HepG2 (cell line): ENCODE measurements at regions not wholly inside any gene's neighbourhood (a gene's known extent, or its start where the extent isn't known, plus 50 kb on each side); places are given as distances from the start of the nearest gene placed in this dataset.

Source experiments
- ATAC-seq: fragments of 200-7000 bp; cut with Tn5 transposase; 3 replicates; pipeline ENCODE4 v1.9.1; 2020; ENCODE audit warnings: mild to moderate bottlenecking, moderate library complexity
- BruUV-seq: library from RNA; stranded (reverse); fragments of 400-500 nt; replicated peaks from 2 replicates; lab custom pipeline; 2021; lab: Mats Ljungman, UMichigan
- CTCF ChIA-PET: fragments of 300-600 bp; formaldehyde crosslinking; extraction: SDS; loops from one replicate; lab custom pipeline; 2021; ENCODE audit warnings: low total read pairs, inconsistent platforms, low intra/inter-chr PET ratio; lab: Yijun Ruan, JAX
- POLR2A ChIA-PET: fragments of 350-600 bp; sonication (Branson Sonifier 250); formaldehyde crosslinking; loops from one replicate; lab custom pipeline; 2020; ENCODE audit warnings: antibody characterized with exemption, inconsistent platforms; lab: Yijun Ruan, JAX
- DNase-seq: peaks from one replicate; pipeline ENCODE4 v3.0.0-alpha.2; 2015; ENCODE audit warnings: low spot score
- FAIRE-seq: peaks from 3 replicates; lab custom pipeline; 2011; peaks lifted over from hg19 to GRCh38; lab: Jason Lieb, UNC
- H2AFZ ChIP-seq: one replicate; pipeline ENCODE4 v1.6.1; 2011; ENCODE audit warnings: low read length, inconsistent platforms
- H3K27ac ChIP-seq: fragments of 300-600 bp; 3 replicates; pipeline ENCODE4 v1.8.0; 2011; ENCODE audit warnings: mixed run types, mild to moderate bottlenecking, mixed read lengths, low read length, inconsistent platforms; ENCODE audit not compliant: insufficient read depth; ENCODE audit errors: extremely low read length
- H3K27me3 ChIP-seq, 2 experiments: fragments of 200-600 bp in 1 of 2; 2 replicates in 1 of 2; 3 replicates in 1 of 2; pipeline versions ENCODE4 v1.6.0 to v1.8.0; 2011; ENCODE audit warnings: low read length in 2 of 2, mild to moderate bottlenecking in 2 of 2, moderate library complexity in 2 of 2, inconsistent platforms in 1 of 2; ENCODE audit not compliant: insufficient read depth in 2 of 2, control insufficient read depth in 1 of 2
- H3K36me3 ChIP-seq, 2 experiments: fragments of 200-600 bp in 1 of 2; replicated peaks in 1 of 2; 2 replicates in 1 of 2; 3 replicates in 1 of 2; pipeline versions ENCODE4 v1.5.1 to v1.8.0; 2011; ENCODE audit warnings: low read length in 2 of 2, inconsistent platforms in 1 of 2; ENCODE audit not compliant: insufficient read depth in 2 of 2, control insufficient read depth in 1 of 2
- H3K4me1 ChIP-seq: 2 replicates; pipeline ENCODE4 v1.5.1; 2012; ENCODE audit warnings: low read length, inconsistent platforms; ENCODE audit not compliant: insufficient read depth
- H3K4me2 ChIP-seq: 2 replicates; pipeline ENCODE4 v1.6.0; 2011; ENCODE audit warnings: low read depth, low read length, inconsistent platforms
- H3K4me3 ChIP-seq, 3 experiments: fragments of 200-600 bp in 1 of 3; sonication (generic), shearing (Covaris generic) in 1 of 3; replicated peaks in 1 of 3; 2 replicates each; pipeline ENCODE4 v1.5.1; 2011 to 2016; ENCODE audit warnings: low read length in 3 of 3, inconsistent platforms in 2 of 3, low read depth in 2 of 3, mild to moderate bottlenecking in 2 of 3, control low read depth in 1 of 3, mixed read lengths in 1 of 3; ENCODE audit not compliant: insufficient read depth in 1 of 3
- H3K79me2 ChIP-seq: one replicate; pipeline ENCODE4 v1.6.1; 2011; ENCODE audit warnings: low read length, inconsistent platforms; ENCODE audit not compliant: insufficient read depth
- H3K9ac ChIP-seq: 2 replicates; pipeline ENCODE4 v1.6.0; 2011; ENCODE audit warnings: mild to moderate bottlenecking, low read depth, low read length, inconsistent platforms; ENCODE audit not compliant: insufficient read depth
- H3K9me3 ChIP-seq: 2 replicates; pipeline ENCODE4 v1.5.1; 2012; ENCODE audit warnings: mild to moderate bottlenecking, low read length
- H4K20me1 ChIP-seq: 2 replicates; pipeline ENCODE4 v1.6.0; 2011; ENCODE audit warnings: inconsistent platforms, mild to moderate bottlenecking, low read length, moderate library complexity; ENCODE audit not compliant: insufficient read depth
- BCL6 ChIP-seq: IDR thresholded peaks from 2 replicates; pipeline ENCODE4 v1.6.1; 2016; ENCODE audit warnings: missing genetic modification reagents, missing compliant biosample characterization
- CEBPB ChIP-seq: IDR thresholded peaks from 2 replicates; pipeline ENCODE4 v1.6.1; 2011; ENCODE audit warnings: low read depth, low read length, improper control_type of control experiment, borderline replicate concordance
- CREB1 ChIP-seq, 2 experiments: fragments of 450-650 bp in 1 of 2; IDR thresholded peaks; 2 replicates each; pipeline ENCODE4 v1.6.1; 2016 to 2017; ENCODE audit warnings: control low read depth in 1 of 2, mild to moderate bottlenecking in 1 of 2, missing compliant biosample characterization in 1 of 2, missing genetic modification characterization in 1 of 2
- ERF ChIP-seq: IDR thresholded peaks from 2 replicates; pipeline ENCODE4 v1.6.1; 2018; ENCODE audit warnings: missing biosample characterization, missing genetic modification reagents
- HDAC6 ChIP-seq: fragments of 200-600 bp; sonication (generic); IDR thresholded peaks from 2 replicates; pipeline ENCODE4 v1.7.0; 2017; ENCODE audit warnings: mild to moderate bottlenecking, antibody characterized with exemption, low read length, low read depth
- HNRNPL ChIP-seq: fragments of 200-400 bp; formaldehyde crosslinking; IDR thresholded peaks from 2 replicates; pipeline ENCODE4 v1.6.1; 2017; ENCODE audit warnings: mild to moderate bottlenecking, low read depth, low read length
- JUN ChIP-seq: sonication (generic); formaldehyde crosslinking; IDR thresholded peaks from 2 replicates; pipeline ENCODE4 v1.4.0; 2020; ENCODE audit warnings: mild to moderate bottlenecking, missing genetic modification reagents
- PHB2 ChIP-seq: fragments of 450-650 bp; IDR thresholded peaks from 2 replicates; pipeline ENCODE4 v1.6.1; 2018; ENCODE audit not compliant: partially characterized antibody
- PHF8 ChIP-seq: sonication (generic); formaldehyde crosslinking; IDR thresholded peaks from 2 replicates; pipeline ENCODE4 v1.5.0; 2020; ENCODE audit warnings: missing genetic modification reagents
- RFX5 ChIP-seq: IDR thresholded peaks from 2 replicates; pipeline ENCODE4 v1.6.1; 2011; ENCODE audit warnings: low read depth, low read length, improper control_type of control experiment
- SALL2 ChIP-seq: sonication (generic); formaldehyde crosslinking; IDR thresholded peaks from 2 replicates; pipeline ENCODE4 v1.8.1; 2023; ENCODE audit warnings: mild to moderate bottlenecking, missing genetic modification reagents, inconsistent platforms
- THAP8 ChIP-seq: sonication (generic); formaldehyde crosslinking; IDR thresholded peaks from 2 replicates; pipeline ENCODE4 v1.5.1; 2020; ENCODE audit warnings: missing genetic modification reagents, mild to moderate bottlenecking, borderline replicate concordance
- ZNF207 ChIP-seq: fragments of 450-650 bp; IDR thresholded peaks from 2 replicates; pipeline ENCODE4 v1.6.1; 2016; ENCODE audit warnings: antibody characterized with exemption, borderline replicate concordance
- ZNF276 ChIP-seq: sonication (generic); formaldehyde crosslinking; IDR thresholded peaks from 2 replicates; pipeline ENCODE4 v1.4.0; 2020; ENCODE audit warnings: mild to moderate bottlenecking, low read depth, missing genetic modification reagents
- ZNF30 ChIP-seq: sonication (generic); formaldehyde crosslinking; IDR thresholded peaks from 2 replicates; pipeline ENCODE4 v1.5.0; 2020; ENCODE audit warnings: mild to moderate bottlenecking, missing genetic modification reagents
- ZNF317 ChIP-seq: sonication (generic); formaldehyde crosslinking; IDR thresholded peaks from 2 replicates; pipeline ENCODE4 v1.5.0; 2020; ENCODE audit warnings: mild to moderate bottlenecking, missing genetic modification reagents
- ZNF589 ChIP-seq: sonication (generic); formaldehyde crosslinking; conservative IDR thresholded peaks from 2 replicates; pipeline ENCODE4 v1.8.0; 2022; ENCODE audit warnings: mild to moderate bottlenecking, moderate library complexity, missing genetic modification reagents
- WGBS: methylation state at CpG from one replicate; pipeline ENCODE4 v1.1.6; 2017; ENCODE audit warnings: low lambda C conversion rate; 5-methylcytosine and 5-hydroxymethylcytosine counted together
- in situ Hi-C: cut with HindIII; loops from 2 replicates; pipeline ENCODE4 v1.10.0; 2017; ENCODE audit warnings: low pct_unique_long_range_greater_than_20kb; ENCODE audit not compliant: extremely low pct_ligation_motif_present
- intact Hi-C: fragments of 100-400 bp; cut with micrococcal nuclease; formaldehyde crosslinking; loops from one replicate; pipeline ENCODE4 v1.10.0; 2022; ENCODE audit not compliant: unreplicated experiment
- TF ChIP-seq, protein P1 (sequence below): sonication (generic); formaldehyde crosslinking; IDR thresholded peaks from 2 replicates; pipeline ENCODE4 v1.4.0; 2020; ENCODE audit warnings: missing genetic modification reagents
- TF ChIP-seq, protein P2 (sequence below): sonication (generic); formaldehyde crosslinking; conservative IDR thresholded peaks from 2 replicates; pipeline ENCODE4 v1.8.0; 2022; ENCODE audit warnings: low read depth, missing genetic modification reagents

- Histone ChIP-seq H3K36me3 (no peaks in the 10 kb centered on the region), H3K4me2 (no peak overlapping the region), H3K9me3 (no peaks in the 10 kb centered on the region), H3K27me3 (no peaks in the 10 kb centered on the region)
- DNase-seq (no peak), FAIRE-seq (no peak)
- TF ChIP-seq ZNF276 (CRISPR knock-in tag) (no peak), CEBPB (no peak), BCL6 (CRISPR knock-in tag) (no peak), HNRNPL (no peak), ZNF207 (no peak), PHF8 (CRISPR knock-in tag) (no peak), ZNF589 (no peak), ZNF30 (CRISPR knock-in tag) (no peak), HDAC6 (no peak), PHB2 (no peak), ZNF317 (CRISPR knock-in tag) (no peak), CREB1 (IDR thresholded peaks at IDR 0.05) (no peak), CREB1 (CRISPR knock-in tag; IDR thresholded peaks at IDR 0.05) (no peak), RFX5 (no peak), SALL2 (no peak), THAP8 (CRISPR knock-in tag) (no peak), JUN (CRISPR knock-in tag) (no peak), ERF (no peak)
- TF ChIP-seq, protein P1, sequence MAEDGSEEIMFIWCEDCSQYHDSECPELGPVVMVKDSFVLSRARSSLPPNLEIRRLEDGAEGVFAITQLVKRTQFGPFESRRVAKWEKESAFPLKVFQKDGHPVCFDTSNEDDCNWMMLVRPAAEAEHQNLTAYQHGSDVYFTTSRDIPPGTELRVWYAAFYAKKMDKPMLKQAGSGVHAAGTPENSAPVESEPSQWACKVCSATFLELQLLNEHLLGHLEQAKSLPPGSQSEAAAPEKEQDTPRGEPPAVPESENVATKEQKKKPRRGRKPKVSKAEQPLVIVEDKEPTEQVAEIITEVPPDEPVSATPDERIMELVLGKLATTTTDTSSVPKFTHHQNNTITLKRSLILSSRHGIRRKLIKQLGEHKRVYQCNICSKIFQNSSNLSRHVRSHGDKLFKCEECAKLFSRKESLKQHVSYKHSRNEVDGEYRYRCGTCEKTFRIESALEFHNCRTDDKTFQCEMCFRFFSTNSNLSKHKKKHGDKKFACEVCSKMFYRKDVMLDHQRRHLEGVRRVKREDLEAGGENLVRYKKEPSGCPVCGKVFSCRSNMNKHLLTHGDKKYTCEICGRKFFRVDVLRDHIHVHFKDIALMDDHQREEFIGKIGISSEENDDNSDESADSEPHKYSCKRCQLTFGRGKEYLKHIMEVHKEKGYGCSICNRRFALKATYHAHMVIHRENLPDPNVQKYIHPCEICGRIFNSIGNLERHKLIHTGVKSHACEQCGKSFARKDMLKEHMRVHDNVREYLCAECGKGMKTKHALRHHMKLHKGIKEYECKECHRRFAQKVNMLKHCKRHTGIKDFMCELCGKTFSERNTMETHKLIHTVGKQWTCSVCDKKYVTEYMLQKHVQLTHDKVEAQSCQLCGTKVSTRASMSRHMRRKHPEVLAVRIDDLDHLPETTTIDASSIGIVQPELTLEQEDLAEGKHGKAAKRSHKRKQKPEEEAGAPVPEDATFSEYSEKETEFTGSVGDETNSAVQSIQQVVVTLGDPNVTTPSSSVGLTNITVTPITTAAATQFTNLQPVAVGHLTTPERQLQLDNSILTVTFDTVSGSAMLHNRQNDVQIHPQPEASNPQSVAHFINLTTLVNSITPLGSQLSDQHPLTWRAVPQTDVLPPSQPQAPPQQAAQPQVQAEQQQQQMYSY = no peak
- TF ChIP-seq, protein P2, sequence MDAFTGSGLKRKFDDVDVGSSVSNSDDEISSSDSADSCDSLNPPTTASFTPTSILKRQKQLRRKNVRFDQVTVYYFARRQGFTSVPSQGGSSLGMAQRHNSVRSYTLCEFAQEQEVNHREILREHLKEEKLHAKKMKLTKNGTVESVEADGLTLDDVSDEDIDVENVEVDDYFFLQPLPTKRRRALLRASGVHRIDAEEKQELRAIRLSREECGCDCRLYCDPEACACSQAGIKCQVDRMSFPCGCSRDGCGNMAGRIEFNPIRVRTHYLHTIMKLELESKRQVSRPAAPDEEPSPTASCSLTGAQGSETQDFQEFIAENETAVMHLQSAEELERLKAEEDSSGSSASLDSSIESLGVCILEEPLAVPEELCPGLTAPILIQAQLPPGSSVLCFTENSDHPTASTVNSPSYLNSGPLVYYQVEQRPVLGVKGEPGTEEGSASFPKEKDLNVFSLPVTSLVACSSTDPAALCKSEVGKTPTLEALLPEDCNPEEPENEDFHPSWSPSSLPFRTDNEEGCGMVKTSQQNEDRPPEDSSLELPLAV (CRISPR knock-in tag) = no peak
- TF ChIP-seq, all 625 proteins: peak for 0
- no peak for ATAC-seq
- no peaks in the 10 kb centered on the region for H3K79me2 ChIP-seq
- H2AFZ ChIP-seq = no peak overlapping the region
- ChIA-PET POLR2A (no interaction called here), CTCF (no interaction called here)
- BruUV-seq = no TSS peak
- H3K4me1 ChIP-seq = no peaks in the 10 kb centered on the region
- intact Hi-C loops = no loop called here
- H3K27ac ChIP-seq = no peak overlapping the region
- in situ Hi-C loops = no loop called here
- WGBS = 3% methylated on average over 1 of the region's 1 CpG
- H3K4me3 ChIP-seq = no peak overlapping the region
- H3K9ac ChIP-seq = no peak overlapping the region
- H4K20me1 ChIP-seq = no peaks in the 10 kb centered on the region
Observed at GRCh38 chr5:89243611-89244010, 360.6 kb upstream of the MEF2C start.
